Natural killer cell (primary cell): ENCODE measurements at regions not wholly inside any gene's neighbourhood (a gene's known extent, or its start where the extent isn't known, plus 50 kb on each side); places are given as distances from the start of the nearest gene placed in this dataset.

Experiments used
- ATAC-seq, 3 donors: fragments of 150-1000 bp in 2 of 3; fragments of 200-7000 bp in 1 of 3; cut with Tn5 transposase; 1 replicate in 1 of 3; 2 replicates in 2 of 3; pipeline ENCODE4 v1.10.0; 2021; ENCODE audit warnings: mild to moderate bottlenecking in 2 of 3, moderate library complexity in 2 of 3
- DNase-seq, 2 donors: peaks; one replicate each; pipeline versions ENCODE4 v3.0.0 to v3.0.0-alpha.2; 2013 to 2021; ENCODE audit warnings: mixed read lengths in 1 of 2
- H3K27ac ChIP-seq: one replicate; pipeline ENCODE4 v1.5.1; 2013; ENCODE audit warnings: mild to moderate bottlenecking, low read length
- H3K27me3 ChIP-seq: one replicate; pipeline ENCODE4 v1.6.1; 2013; ENCODE audit warnings: low read length; ENCODE audit not compliant: control insufficient read depth, insufficient read depth
- H3K36me3 ChIP-seq: one replicate; pipeline ENCODE4 v1.6.1; 2013; ENCODE audit warnings: low read length; ENCODE audit not compliant: control insufficient read depth, insufficient read depth
- H3K4me1 ChIP-seq: one replicate; pipeline ENCODE4 v1.6.1; 2013; ENCODE audit warnings: low read length; ENCODE audit not compliant: control insufficient read depth, insufficient read depth
- H3K4me3 ChIP-seq: one replicate; pipeline ENCODE4 v1.5.1; 2013; ENCODE audit warnings: low read length
- H3K9me3 ChIP-seq: one replicate; pipeline ENCODE4 v1.6.1; 2013; ENCODE audit warnings: low read length; ENCODE audit not compliant: control insufficient read depth, insufficient read depth
- H3K27ac Mint-ChIP-seq, 2 donors: one replicate each; pipeline ENCODE4 v1.8.0; 2022; ENCODE audit warnings: mild to moderate bottlenecking in 2 of 2, mixed read lengths in 2 of 2, moderate library complexity in 1 of 2
- H3K27me3 Mint-ChIP-seq, 2 donors: one replicate each; pipeline ENCODE4 v1.8.0; 2022; ENCODE audit warnings: low read depth in 2 of 2, mixed read lengths in 2 of 2
- H3K36me3 Mint-ChIP-seq: one replicate; pipeline ENCODE4 v1.8.0; 2022; ENCODE audit warnings: mixed read lengths
- H3K4me1 Mint-ChIP-seq, 2 donors: one replicate each; pipeline ENCODE4 v1.8.0; 2022; ENCODE audit warnings: mixed read lengths in 2 of 2
- H3K4me3 Mint-ChIP-seq: one replicate; pipeline ENCODE4 v1.8.0; 2022; ENCODE audit warnings: mild to moderate bottlenecking, moderate library complexity, mixed read lengths
- H3K9me3 Mint-ChIP-seq, 2 donors: one replicate each; pipeline ENCODE4 v1.8.0; 2022; ENCODE audit warnings: mixed read lengths in 2 of 2
- WGBS: methylation state at CpG from one replicate; pipeline ENCODE4 v1.1.7; 2013; ENCODE audit warnings: missing lambda C conversion rate; ENCODE audit not compliant: insufficient coverage; 5-methylcytosine and 5-hydroxymethylcytosine counted together
- intact Hi-C: fragments of 100-400 bp; cut with micrococcal nuclease; formaldehyde crosslinking; loops from one replicate; pipeline ENCODE4 v1.14.2; 2022
- TF ChIP-seq, protein P1 (sequence below): fragments of 200-600 bp; IDR thresholded peaks from one replicate; pipeline ENCODE4 v1.8.0; 2022; ENCODE audit warnings: antibody characterized with exemption

- Mint-ChIP-seq H3K36me3 (no peaks in the 10 kb centered on the region), H3K27ac (no peak overlapping the region), H3K27me3 (peaks cover 13 to 26% of the 10 kb centered on the region in 2 donors), H3K4me3 (no peak overlapping the region), H3K9me3 (no peaks in the 10 kb centered on the region), H3K4me1 (no peaks in the 10 kb centered on the region)
- Histone ChIP-seq H3K27me3 (no peaks in the 10 kb centered on the region), H3K36me3 (no peaks in the 10 kb centered on the region), H3K4me1 (no peaks in the 10 kb centered on the region), H3K9me3 (no peaks in the 10 kb centered on the region), H3K4me3 (no peak overlapping the region), H3K27ac (no peak overlapping the region)
- intact Hi-C loops: no loop called here
- ATAC-seq (no peak), DNase-seq (no peak)
- TF ChIP-seq, protein P1, sequence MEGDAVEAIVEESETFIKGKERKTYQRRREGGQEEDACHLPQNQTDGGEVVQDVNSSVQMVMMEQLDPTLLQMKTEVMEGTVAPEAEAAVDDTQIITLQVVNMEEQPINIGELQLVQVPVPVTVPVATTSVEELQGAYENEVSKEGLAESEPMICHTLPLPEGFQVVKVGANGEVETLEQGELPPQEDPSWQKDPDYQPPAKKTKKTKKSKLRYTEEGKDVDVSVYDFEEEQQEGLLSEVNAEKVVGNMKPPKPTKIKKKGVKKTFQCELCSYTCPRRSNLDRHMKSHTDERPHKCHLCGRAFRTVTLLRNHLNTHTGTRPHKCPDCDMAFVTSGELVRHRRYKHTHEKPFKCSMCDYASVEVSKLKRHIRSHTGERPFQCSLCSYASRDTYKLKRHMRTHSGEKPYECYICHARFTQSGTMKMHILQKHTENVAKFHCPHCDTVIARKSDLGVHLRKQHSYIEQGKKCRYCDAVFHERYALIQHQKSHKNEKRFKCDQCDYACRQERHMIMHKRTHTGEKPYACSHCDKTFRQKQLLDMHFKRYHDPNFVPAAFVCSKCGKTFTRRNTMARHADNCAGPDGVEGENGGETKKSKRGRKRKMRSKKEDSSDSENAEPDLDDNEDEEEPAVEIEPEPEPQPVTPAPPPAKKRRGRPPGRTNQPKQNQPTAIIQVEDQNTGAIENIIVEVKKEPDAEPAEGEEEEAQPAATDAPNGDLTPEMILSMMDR: no peak
- WGBS: 50% methylated on average over 1 of the region's 1 CpG
Observed at GRCh38 chr17:33373273-33373672, 80.2 kb upstream of the ASIC2 start.

DNA sequence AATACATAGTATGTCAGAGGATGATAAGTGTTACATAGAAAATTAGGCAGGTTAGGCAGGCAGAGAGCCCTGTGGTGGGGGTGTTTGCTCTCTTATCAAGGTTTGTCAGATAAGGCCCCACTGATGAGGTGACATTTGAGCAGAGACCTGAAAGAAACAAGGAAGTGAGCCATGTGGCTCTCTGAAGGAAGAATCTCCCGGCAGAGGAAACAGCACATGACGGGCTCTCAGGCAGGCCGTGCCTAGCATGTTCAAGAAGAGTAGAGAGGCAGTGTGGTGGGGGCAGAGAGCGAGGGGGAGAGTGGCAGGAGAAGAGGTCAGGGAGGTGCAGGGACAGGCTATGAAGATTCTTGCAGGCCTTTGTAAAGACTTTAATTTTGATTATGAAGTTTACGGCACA, 82.0 kb upstream of the ASIC2 start:
- DNase-seq (no peak), ATAC-seq (no peak)
- Mint-ChIP-seq H3K27me3 (peaks cover 10 to 27% of the 10 kb centered on the region in 2 donors), H3K4me3 (no peak overlapping the region), H3K36me3 (no peaks in the 10 kb centered on the region), H3K9me3 (no peaks in the 10 kb centered on the region), H3K4me1 (no peaks in the 10 kb centered on the region), H3K27ac (no peak overlapping the region)
- WGBS: 51% methylated on average over 5 of the region's 5 CpGs
- Histone ChIP-seq H3K9me3 (no peaks in the 10 kb centered on the region), H3K27me3 (no peaks in the 10 kb centered on the region), H3K4me1 (no peaks in the 10 kb centered on the region), H3K36me3 (no peaks in the 10 kb centered on the region), H3K4me3 (no peak overlapping the region), H3K27ac (no peak overlapping the region)
- TF ChIP-seq, protein P1: no peak
- intact Hi-C loops: no loop called here

DNA sequence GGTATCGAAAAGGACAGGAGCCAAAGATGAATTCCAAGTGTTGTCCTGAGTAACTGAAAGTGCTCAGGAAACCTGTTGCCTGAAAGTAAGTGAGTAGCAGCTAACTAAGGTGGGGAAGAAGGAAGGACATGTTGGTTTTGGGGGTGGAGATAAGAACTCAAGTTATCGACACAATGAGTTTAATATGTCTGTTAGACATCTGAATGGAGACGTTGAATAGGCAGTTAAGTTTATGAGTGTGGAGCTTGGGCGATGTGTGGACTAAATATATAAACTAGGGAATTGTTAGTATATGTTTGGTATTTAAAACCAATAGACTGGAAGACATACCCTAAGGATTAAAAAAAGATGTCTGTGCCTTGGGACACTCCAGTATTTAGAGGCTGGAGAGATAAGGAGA, 82.7 kb upstream of the ASIC2 start:
- H3K4me3 Mint-ChIP-seq: no peak overlapping the region
- TF ChIP-seq, protein P1: no peak
- Histone ChIP-seq H3K9me3 (no peaks in the 10 kb centered on the region), H3K4me3 (no peak overlapping the region), H3K27me3 (no peaks in the 10 kb centered on the region), H3K27ac (no peak overlapping the region), H3K4me1 (no peaks in the 10 kb centered on the region), H3K36me3 (no peaks in the 10 kb centered on the region)
- H3K36me3 Mint-ChIP-seq: no peaks in the 10 kb centered on the region
- H3K27ac Mint-ChIP-seq: no peak overlapping the region
- H3K4me1 Mint-ChIP-seq: no peaks in the 10 kb centered on the region
- intact Hi-C loops: no loop called here
- peaks cover 8 to 23% of the 10 kb centered on the region in 2 donors for H3K27me3 Mint-ChIP-seq
- no peak for ATAC-seq
- WGBS: 52% methylated on average over 4 of the region's 4 CpGs
- no peak for DNase-seq
- no peaks in the 10 kb centered on the region for H3K9me3 Mint-ChIP-seq

DNA sequence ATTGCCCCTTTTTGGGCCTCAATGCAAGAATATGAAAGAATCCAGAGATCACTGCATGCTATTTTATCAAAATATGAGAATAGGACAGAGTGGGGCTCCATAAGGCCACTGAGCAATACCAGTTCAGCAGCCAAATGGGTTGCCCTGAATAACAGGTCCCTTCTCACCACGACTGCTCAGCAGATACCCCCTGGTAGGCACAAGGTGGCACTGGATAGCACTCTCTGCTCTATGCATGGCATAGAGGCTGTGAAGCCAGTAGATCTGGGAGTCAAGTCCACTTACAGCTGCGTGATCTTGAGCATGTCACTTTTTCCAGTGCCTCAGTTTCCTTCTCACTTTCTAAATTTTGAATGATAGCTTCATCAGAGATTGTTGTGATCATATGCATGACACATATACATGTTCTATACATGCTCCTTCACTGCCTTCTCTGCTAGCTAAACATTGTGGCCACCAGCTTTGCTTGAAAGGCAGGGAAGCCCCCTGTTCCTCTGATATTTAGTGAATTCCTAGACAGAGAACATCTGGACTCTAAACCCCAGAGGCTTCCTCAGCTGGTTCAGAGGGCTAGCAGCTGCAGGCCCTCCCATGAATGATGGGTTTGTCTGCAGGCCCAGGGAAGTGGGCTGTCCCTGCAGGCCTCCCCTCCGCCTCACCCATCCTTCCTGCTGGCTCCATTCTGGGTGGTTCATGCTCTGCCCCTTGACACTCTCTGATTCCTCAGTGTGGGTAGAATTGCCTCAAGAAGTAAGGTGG, 84.9 kb upstream of the ASIC2 start:
- H3K27me3 ChIP-seq: no peaks in the 10 kb centered on the region
- H3K4me3 ChIP-seq: no peak overlapping the region
- H3K36me3 ChIP-seq: no peaks in the 10 kb centered on the region
- Mint-ChIP-seq H3K4me1 (no peaks in the 10 kb centered on the region), H3K36me3 (no peaks in the 10 kb centered on the region), H3K27ac (no peak overlapping the region), H3K4me3 (no peak overlapping the region), H3K27me3 (peaks cover 5 to 7% of the 10 kb centered on the region in 2 donors), H3K9me3 (no peaks in the 10 kb centered on the region)
- no peak overlapping the region for H3K27ac ChIP-seq
- H3K4me1 ChIP-seq: no peaks in the 10 kb centered on the region
- no peaks in the 10 kb centered on the region for H3K9me3 ChIP-seq
- intact Hi-C loops: no loop called here
- WGBS: 68% methylated on average over 3 of the region's 3 CpGs
- ATAC-seq: no peak
- DNase-seq: no peak
- TF ChIP-seq, protein P1: no peak
